ENCODE measurements at regions not wholly inside any gene's neighbourhood (a gene's known extent, or its start where the extent isn't known, plus 50 kb on each side); places are given as distances from the start of the nearest gene placed in this dataset.

DNA sequence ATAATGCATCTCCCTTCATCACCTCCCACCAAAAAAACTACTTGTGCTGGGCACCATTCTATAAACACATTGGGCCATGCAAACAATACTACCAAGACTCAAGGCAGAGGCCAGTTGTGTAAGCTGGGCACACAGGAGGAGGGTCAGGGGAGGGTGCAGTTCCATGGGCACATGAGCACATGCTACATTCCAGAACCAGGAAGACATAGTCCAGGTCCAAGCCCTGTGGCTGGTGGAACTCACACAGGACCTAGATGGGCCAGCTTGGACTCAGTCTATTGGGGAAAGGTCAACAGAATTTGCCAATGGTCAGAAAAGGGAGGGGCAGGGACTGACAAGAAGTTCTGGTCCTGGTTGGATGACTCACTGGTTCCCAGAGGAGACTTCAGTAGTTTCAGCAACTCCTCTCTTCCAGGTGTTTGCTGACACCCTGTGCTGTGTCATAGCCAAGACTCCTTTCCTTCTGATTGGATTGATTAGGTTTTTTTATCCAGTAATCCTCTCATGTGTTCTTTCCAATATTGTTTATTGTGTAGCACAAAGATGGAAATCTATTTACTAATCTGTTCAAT lies 249.7 kb downstream of the C1orf94 start:
- Histone ChIP-seq H3K27me3 (ENCODE audit: low read depth) (peaks cover 67% of the 10 kb centered on the region), H3K36me3 (no peaks in the 10 kb centered on the region), H3K9me3 (replicated peaks) (no peaks in the 10 kb centered on the region), H3K27ac (replicated peaks) (no peak overlapping the region), H3K4me1 (no peaks in the 10 kb centered on the region), H3K4me3 (no peak overlapping the region)
- no peak for DNase-seq
- no peak for TF ChIP-seq CTCF (IDR thresholded peaks at IDR 0.05; ENCODE audit: borderline replicate concordance)
- intact Hi-C loops (cut with micrococcal nuclease) = no loop called here

GRCh38 chr1:34427170-34427569 lies 250.5 kb downstream of the C1orf94 start:
- no peak overlapping the region for H3K4me3 ChIP-seq
- intact Hi-C loops (cut with micrococcal nuclease) = no loop called here
- peaks cover 60% of the 10 kb centered on the region for H3K27me3 ChIP-seq (ENCODE audit: low read depth)
- H3K9me3 ChIP-seq (replicated peaks) = no peaks in the 10 kb centered on the region
- no peak for TF ChIP-seq CTCF (IDR thresholded peaks at IDR 0.05; ENCODE audit: borderline replicate concordance)
- no peaks in the 10 kb centered on the region for H3K36me3 ChIP-seq
- H3K4me1 ChIP-seq = no peaks in the 10 kb centered on the region
- DNase-seq = no peak
- no peak overlapping the region for H3K27ac ChIP-seq (replicated peaks)

DNA sequence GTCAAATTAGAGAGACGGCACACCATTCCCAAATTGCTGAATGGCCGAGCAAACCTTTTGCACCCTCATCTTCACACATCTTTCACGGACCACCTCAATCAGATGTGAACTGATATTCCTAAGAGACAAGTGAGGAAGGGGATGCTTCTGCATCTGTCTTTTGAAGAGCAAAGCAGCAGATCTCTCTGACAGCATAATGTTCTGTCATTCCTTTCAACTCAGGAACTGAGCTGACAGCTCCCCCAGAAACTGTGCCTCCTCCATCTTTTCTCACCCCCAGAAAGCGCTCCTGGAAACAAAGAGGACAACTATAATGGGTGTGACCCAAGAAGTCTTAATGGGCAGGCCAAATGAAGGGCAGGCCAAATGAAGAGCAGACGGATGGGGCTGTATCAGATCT lies 256.4 kb downstream of the C1orf94 start:
- no peaks in the 10 kb centered on the region for H3K36me3 ChIP-seq
- no peak overlapping the region for H3K4me3 ChIP-seq
- no peaks in the 10 kb centered on the region for H3K9me3 ChIP-seq (replicated peaks)
- H3K27ac ChIP-seq (replicated peaks) = no peak overlapping the region
- no peak for DNase-seq
- intact Hi-C loops (cut with micrococcal nuclease) = no loop called here
- no peak for TF ChIP-seq CTCF (IDR thresholded peaks at IDR 0.05; ENCODE audit: borderline replicate concordance)
- no peaks in the 10 kb centered on the region for H3K4me1 ChIP-seq
- H3K27me3 ChIP-seq (ENCODE audit: low read depth) = peaks cover 50% of the 10 kb centered on the region

- peaks cover 55% of the 10 kb centered on the region for H3K27me3 ChIP-seq (ENCODE audit: low read depth)
- H3K36me3 ChIP-seq = no peaks in the 10 kb centered on the region
- TF ChIP-seq CTCF (IDR thresholded peaks at IDR 0.05; ENCODE audit: borderline replicate concordance) = no peak
- H3K4me3 ChIP-seq = no peak overlapping the region
- intact Hi-C loops (cut with micrococcal nuclease) = no loop called here
- no peak for DNase-seq
- H3K4me1 ChIP-seq = no peaks in the 10 kb centered on the region
- no peak overlapping the region for H3K27ac ChIP-seq (replicated peaks)
- no peaks in the 10 kb centered on the region for H3K9me3 ChIP-seq (replicated peaks)
Measured at GRCh38 chr1:34436836-34437235, 260.1 kb downstream of the C1orf94 start.

DNA sequence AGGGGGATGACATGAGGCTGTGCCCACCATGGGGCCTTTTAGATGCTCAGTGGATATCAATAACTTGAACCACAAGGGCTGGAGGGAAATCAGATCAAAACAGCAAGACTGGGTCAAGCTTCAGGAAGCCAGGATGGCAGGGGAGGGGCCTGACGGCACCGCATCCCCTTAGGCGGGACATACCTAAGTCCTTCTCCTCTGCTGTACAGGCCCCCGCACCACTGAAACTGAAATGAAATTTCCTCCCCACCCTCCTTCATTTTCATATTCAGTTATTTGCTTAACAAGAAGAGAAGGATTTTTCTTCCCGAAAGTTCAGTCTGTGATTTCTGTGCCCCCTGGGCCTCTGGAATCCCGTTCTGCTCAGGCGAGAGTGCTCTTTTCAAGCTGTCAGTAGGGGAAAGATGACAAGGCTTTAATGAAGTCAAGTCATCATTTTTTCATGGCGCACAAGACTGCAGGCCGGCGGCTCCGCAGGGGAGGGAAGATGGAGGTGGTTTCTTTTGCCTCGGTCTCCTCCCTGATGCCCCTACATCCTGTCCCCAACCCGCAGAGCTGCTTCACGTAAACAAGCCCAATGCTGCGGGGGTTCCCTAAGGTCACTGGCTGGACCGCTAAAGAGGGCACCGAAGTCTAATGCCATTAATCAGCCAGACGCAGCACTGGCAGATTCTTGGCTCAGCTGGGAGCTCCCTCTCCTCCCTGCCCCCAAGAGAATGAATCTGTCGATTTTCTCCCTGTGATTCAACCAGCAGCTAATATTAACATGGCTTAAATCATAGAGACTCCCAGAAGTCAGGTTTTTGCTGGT lies 264.8 kb downstream of the C1orf94 start:
- TF ChIP-seq CTCF (IDR thresholded peaks at IDR 0.05; ENCODE audit: borderline replicate concordance) = no peak
- Histone ChIP-seq H3K27me3 (ENCODE audit: low read depth) (peaks cover 71% of the 10 kb centered on the region), H3K36me3 (no peaks in the 10 kb centered on the region), H3K4me3 (no peak overlapping the region), H3K4me1 (no peaks in the 10 kb centered on the region), H3K9me3 (replicated peaks) (no peaks in the 10 kb centered on the region), H3K27ac (replicated peaks) (no peak overlapping the region)
- intact Hi-C loops (cut with micrococcal nuclease) = no loop called here
- DNase-seq = no peak

All from left ventricle myocardium inferior (tissue), 1 donor.